ENCODE measurements at regions not wholly inside any gene's neighbourhood (a gene's known extent, or its start where the extent isn't known, plus 50 kb on each side); places are given as distances from the start of the nearest gene placed in this dataset.

DNA sequence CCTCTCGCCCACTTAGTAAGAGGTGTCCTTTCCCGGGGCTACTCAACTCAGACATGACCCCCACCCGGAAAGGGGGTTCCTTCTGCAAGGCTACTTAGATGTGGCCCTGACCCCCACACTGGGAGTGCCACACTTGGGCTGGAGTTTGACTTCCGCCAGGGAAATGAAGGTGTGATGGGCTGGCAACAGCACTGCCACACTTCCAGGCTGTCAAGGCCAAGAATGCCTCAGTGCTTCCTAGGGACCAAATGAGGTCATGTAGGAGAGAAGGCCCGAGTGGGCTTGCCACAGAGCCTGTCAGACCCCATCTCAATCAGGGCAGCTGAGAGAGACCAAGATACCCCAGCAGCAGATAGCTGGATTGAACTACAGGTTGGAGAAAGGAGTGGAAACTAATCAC lies 55.5 kb downstream of the DRD1 start:
- no peak for DNase-seq (ENCODE audit: low read depth)
- no peak overlapping the region for H3K4me3 ChIP-seq (ENCODE audit: low read depth, low read length)
- TF ChIP-seq, protein P1, sequence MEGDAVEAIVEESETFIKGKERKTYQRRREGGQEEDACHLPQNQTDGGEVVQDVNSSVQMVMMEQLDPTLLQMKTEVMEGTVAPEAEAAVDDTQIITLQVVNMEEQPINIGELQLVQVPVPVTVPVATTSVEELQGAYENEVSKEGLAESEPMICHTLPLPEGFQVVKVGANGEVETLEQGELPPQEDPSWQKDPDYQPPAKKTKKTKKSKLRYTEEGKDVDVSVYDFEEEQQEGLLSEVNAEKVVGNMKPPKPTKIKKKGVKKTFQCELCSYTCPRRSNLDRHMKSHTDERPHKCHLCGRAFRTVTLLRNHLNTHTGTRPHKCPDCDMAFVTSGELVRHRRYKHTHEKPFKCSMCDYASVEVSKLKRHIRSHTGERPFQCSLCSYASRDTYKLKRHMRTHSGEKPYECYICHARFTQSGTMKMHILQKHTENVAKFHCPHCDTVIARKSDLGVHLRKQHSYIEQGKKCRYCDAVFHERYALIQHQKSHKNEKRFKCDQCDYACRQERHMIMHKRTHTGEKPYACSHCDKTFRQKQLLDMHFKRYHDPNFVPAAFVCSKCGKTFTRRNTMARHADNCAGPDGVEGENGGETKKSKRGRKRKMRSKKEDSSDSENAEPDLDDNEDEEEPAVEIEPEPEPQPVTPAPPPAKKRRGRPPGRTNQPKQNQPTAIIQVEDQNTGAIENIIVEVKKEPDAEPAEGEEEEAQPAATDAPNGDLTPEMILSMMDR (conservative IDR thresholded peaks at IDR 0.05; ENCODE audit: low read depth, low read length): no peak

DNA sequence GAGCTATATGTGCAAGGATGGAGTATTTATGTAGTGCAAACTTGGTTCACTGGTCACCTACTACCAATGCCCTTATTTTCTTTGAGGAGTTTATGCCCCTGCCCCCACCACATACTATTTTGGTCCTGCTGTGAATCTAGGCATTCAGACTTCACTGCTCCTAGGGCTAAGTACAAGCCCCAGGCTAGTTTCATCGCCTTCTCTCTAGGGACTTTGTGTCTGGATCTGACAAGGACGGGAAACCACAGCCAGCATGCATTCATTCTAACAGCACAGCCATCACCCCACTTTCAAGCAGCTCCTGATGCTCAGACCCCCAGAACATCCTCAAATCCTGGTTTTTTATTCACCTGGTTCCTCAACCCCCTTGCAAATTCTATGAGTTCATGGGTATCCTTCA lies 56.8 kb downstream of the DRD1 start:
- TF ChIP-seq, protein P1 (conservative IDR thresholded peaks at IDR 0.05; ENCODE audit: low read depth, low read length): no peak
- H3K4me3 ChIP-seq (ENCODE audit: low read depth, low read length): no peak overlapping the region
- no peak for DNase-seq (ENCODE audit: low read depth)

DNA sequence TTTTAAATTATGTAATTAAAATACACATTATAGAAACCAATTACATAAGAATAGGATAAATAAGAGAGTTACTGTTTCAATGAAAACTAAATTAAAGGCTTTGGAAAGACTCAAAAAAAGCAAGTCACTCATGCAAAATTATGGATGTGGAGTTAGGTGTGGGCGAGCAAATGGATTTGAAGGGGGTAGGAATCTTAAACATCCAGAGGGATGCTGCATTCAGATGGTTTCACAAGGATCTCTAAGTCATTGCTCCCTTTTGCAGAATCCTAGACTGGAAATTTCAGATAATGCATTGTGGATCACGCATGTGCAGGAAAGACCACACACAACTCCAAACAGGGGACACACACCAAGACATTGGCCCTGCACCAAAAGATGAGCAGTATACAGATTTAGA lies 57.5 kb downstream of the DRD1 start:
- no peak for DNase-seq (ENCODE audit: low read depth)
- no peak overlapping the region for H3K4me3 ChIP-seq (ENCODE audit: low read depth, low read length)
- TF ChIP-seq, protein P1 (conservative IDR thresholded peaks at IDR 0.05; ENCODE audit: low read depth, low read length): no peak

DNA sequence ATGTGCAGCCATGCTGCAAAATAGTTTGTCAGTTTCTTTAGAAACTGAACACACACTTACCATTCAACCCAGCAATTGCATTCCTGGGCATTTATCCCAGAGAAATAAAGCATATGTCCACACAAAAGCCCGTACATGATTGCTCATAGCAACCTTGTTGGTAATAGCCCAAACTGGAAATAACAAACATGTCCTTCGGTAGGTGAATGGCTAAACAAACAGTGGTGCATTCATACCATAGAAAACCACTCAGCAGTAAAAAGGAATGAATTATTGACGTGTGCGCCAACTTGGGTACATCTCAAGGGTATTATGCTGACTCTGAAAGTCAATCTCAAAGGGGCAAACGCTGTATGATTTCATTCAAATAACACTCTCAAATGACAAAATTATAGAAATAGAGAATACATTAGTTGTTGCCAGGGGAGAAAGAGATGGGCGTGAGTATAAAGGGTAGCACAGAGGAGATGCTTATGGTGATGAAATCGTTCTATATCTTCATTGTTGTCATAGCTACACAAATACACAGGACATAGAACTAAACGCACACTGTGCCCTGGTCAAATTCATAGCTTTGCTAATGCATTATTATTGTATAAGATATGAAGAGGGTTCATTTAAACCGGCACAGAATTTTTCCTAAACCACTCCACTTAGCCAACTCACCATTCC lies 58.2 kb downstream of the DRD1 start:
- H3K4me3 ChIP-seq (ENCODE audit: low read depth, low read length): no peak overlapping the region
- DNase-seq (ENCODE audit: low read depth): no peak
- TF ChIP-seq, protein P1 (conservative IDR thresholded peaks at IDR 0.05; ENCODE audit: low read depth, low read length): no peak

DNA sequence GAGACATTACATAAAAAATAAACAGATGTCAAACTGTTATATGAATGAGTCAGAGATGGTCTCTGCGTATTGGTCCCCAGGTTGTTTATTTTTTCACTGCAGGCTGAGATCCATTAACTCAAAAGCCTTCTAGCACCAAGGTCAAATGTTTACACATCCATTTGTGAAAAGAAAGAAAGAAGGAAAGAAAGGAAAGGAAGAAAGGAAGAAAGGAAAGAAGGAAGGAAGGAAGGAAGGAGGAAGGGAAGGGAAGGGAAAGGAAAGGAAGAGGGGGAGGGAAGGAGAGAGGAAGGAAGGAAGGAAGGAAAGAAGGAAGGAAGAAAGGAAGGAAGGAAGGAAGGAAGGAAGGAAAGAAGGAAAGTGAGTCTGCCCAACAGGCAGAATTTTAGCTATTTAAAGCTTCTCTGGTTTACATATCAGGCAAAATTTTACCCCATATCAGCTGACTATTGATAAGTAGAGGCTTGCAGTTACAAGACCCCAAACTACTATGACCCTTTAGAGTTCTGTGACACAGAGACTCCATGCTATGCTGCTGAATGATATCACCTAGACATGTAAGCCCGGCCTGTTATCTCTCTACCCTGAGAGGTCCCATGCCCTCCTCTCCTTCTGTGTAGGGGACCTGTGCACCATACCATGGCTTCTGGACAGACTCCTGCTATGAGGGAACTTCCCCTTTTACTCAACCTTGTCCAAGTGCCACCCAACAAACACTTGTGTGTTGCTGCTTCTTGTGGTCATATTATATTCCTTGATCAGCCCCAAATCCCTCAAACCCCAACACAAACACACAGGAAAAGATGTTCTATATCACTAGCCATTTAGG lies 59.0 kb downstream of the DRD1 start:
- DNase-seq (ENCODE audit: low read depth): no peak
- TF ChIP-seq, protein P1 (conservative IDR thresholded peaks at IDR 0.05; ENCODE audit: low read depth, low read length): no peak
- H3K4me3 ChIP-seq (ENCODE audit: low read depth, low read length): no peak overlapping the region

DNA sequence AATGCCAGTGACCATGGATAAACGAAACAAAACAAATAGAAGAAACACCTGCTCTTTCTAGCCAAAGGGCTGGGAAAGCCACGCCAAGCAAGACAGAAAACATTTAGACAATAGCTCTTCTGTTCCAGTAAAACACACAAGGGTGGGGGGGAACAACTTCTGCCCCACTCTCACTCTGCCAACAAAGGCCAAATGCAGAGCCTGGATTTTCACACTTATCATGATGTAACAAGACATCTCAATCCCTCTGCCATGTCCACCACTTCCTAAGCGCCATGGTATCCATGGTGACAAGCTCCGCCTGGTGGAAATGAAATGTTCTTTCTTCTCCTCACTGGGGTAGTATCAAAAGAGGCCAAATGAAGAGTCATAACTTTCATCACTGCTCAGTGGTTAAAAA lies 60.6 kb downstream of the DRD1 start:
- no peak for DNase-seq (ENCODE audit: low read depth)
- TF ChIP-seq, protein P1 (conservative IDR thresholded peaks at IDR 0.05; ENCODE audit: low read depth, low read length): no peak
- H3K4me3 ChIP-seq (ENCODE audit: low read depth, low read length): no peak overlapping the region
